Muscle of leg (tissue), 3 donors: ENCODE measurements at regions not wholly inside any gene's neighbourhood (a gene's known extent, or its start where the extent isn't known, plus 50 kb on each side); places are given as distances from the start of the nearest gene placed in this dataset.

Experiments used
- DNase-seq: peaks from one replicate; pipeline ENCODE4 v3.0.0; 2013
- H3K27ac ChIP-seq: one replicate; pipeline ENCODE4 v1.5.1; 2013; ENCODE audit warnings: mild to moderate bottlenecking, low read length, control low read depth
- H3K27me3 ChIP-seq: one replicate; pipeline ENCODE4 v1.6.1; 2013; ENCODE audit warnings: low read length; ENCODE audit not compliant: control insufficient read depth, insufficient read depth
- H3K36me3 ChIP-seq: one replicate; pipeline ENCODE4 v1.6.1; 2013; ENCODE audit warnings: low read length; ENCODE audit not compliant: control insufficient read depth, insufficient read depth
- H3K4me1 ChIP-seq: one replicate; pipeline ENCODE4 v1.6.1; 2013; ENCODE audit warnings: low read length; ENCODE audit not compliant: control insufficient read depth, insufficient read depth
- H3K4me3 ChIP-seq: one replicate; pipeline ENCODE4 v1.5.1; 2013; ENCODE audit warnings: low read length, control low read depth
- H3K9me3 ChIP-seq: replicated peaks from 2 replicates; pipeline ENCODE4 v1.6.1; 2013; ENCODE audit warnings: low read depth, low read length; ENCODE audit not compliant: control insufficient read depth
- WGBS: methylation state at CpG from one replicate; pipeline ENCODE4 v1.1.5; 2013; ENCODE audit warnings: missing lambda C conversion rate; ENCODE audit not compliant: insufficient coverage; 5-methylcytosine and 5-hydroxymethylcytosine counted together

DNA sequence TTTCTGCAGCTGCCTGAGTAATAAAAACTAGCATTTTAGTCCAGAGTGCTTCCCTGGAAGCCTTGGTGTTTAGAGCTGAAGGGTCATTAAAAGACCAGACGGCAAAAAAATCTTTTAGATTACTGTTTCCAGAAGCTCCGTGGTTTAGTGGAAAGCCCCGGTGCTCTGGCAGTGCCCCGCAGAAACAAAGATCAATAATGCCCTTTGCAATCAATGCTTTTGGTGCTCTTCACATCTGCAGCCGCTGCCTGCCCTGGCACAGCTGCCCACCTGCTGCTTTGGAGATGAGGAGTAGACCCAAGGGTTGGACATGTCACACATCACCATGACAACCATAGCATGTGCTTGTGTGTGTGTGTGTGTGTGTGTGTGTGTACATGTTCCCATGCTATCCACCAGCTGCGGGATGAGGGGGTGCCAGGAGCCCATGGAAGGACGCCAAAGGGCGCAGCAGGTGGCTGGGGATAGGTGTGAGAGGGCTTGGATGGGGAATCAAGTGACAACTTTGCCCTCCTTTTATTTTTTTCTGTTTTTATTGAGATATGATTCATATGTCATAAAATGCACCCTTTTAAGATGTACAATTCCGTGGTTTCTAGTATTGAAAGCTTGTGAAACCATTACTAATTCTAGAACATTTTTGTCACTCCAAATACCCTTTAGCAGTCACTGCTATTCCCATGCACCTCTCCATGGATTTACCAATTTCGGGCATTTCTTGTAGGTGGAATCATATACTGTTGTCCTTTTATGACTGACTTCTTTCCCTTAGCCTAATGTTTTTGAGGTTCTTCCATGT lies 75.7 kb upstream of the KLHL25 start:
- Histone ChIP-seq H3K9me3 (no peaks in the 10 kb centered on the region), H3K27me3 (no peaks in the 10 kb centered on the region), H3K4me1 (no peaks in the 10 kb centered on the region), H3K36me3 (no peaks in the 10 kb centered on the region), H3K4me3 (no peak overlapping the region), H3K27ac (no peak overlapping the region)
- DNase-seq = no peak
- WGBS = 45% methylated on average over 4 of the region's 10 CpGs

DNA sequence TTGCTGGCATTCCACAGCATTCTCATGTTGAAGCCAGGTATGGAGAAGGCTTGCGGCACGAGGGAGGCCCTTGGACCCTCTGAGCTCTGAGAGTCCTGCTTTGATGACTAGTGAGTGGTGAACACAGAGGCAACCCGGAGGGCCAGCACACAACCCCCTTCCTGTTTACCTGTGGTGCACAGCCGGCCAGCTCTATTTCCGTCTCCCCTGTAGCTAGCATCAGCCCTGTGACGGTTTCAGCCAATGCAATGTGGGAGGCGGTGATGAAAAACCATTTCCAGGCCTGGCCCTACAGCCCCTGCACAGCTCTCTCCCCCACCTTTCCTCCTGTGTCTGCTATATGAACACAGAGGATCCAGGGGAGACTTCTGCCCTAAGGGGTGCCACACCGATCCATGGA lies 76.8 kb upstream of the KLHL25 start:
- peaks cover 2% of the 10 kb centered on the region for H3K27me3 ChIP-seq

GRCh38 chr15:85872125-85872524 lies 77.4 kb upstream of the KLHL25 start:
- Histone ChIP-seq H3K27me3 (peaks cover 5% of the 10 kb centered on the region), H3K9me3 (no peaks in the 10 kb centered on the region), H3K36me3 (no peaks in the 10 kb centered on the region), H3K4me1 (no peaks in the 10 kb centered on the region), H3K27ac (no peak overlapping the region), H3K4me3 (no peak overlapping the region)
- 86% methylated on average over 5 of the region's 5 CpGs for WGBS
- DNase-seq = no peak

More for the DNA sequence above, 76.8 kb upstream of the KLHL25 start:
- no peak for DNase-seq
- Histone ChIP-seq H3K4me3 (no peak overlapping the region), H3K9me3 (no peaks in the 10 kb centered on the region), H3K27ac (no peak overlapping the region), H3K36me3 (no peaks in the 10 kb centered on the region), H3K4me1 (no peaks in the 10 kb centered on the region)
- WGBS = 77% methylated on average over 5 of the region's 8 CpGs

- peaks cover 9% of the 10 kb centered on the region for H3K4me1 ChIP-seq
- no peak overlapping the region for H3K27ac ChIP-seq
- DNase-seq = no peak
- H3K9me3 ChIP-seq = no peaks in the 10 kb centered on the region
- 44% methylated on average over 1 of the region's 2 CpGs for WGBS
- H3K4me3 ChIP-seq = no peak overlapping the region
- peaks cover 7% of the 10 kb centered on the region for H3K27me3 ChIP-seq
- H3K36me3 ChIP-seq = no peaks in the 10 kb centered on the region
Measured at GRCh38 chr15:85874236-85874635, 79.5 kb upstream of the KLHL25 start.

DNA sequence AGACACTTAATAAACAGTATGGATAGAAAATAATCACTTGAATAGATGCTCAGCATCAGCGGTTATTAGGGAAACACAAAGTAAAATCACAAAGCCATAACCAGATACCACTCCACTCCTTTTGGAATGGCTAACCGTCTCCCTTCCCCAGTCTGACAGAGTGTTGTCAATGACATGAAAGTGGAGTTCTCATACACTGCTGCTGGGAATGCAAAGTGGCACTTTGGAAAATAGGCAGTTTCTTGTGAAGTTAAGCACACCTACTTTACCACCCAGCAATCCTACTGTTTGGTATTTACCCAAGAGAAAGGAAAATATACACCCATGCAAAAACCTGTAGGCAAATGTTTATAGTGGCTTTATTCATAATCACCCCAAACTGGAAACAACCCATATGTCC lies 81.0 kb upstream of the KLHL25 start:
- DNase-seq = no peak
- Histone ChIP-seq H3K27me3 (peaks cover 7% of the 10 kb centered on the region), H3K27ac (no peak overlapping the region), H3K4me1 (peaks cover 17% of the 10 kb centered on the region), H3K9me3 (no peaks in the 10 kb centered on the region), H3K36me3 (no peaks in the 10 kb centered on the region), H3K4me3 (no peak overlapping the region)
- WGBS = no CpG with 5 or more reads among the region's 2 CpGs

- peaks cover 18% of the 10 kb centered on the region for H3K4me1 ChIP-seq
- DNase-seq = no peak
- H3K36me3 ChIP-seq = no peaks in the 10 kb centered on the region
- H3K27ac ChIP-seq = no peak overlapping the region
- H3K4me3 ChIP-seq = no peak overlapping the region
- WGBS = 17% methylated on average over 1 of the region's 3 CpGs
- H3K9me3 ChIP-seq = no peaks in the 10 kb centered on the region
- H3K27me3 ChIP-seq = peaks cover 7% of the 10 kb centered on the region
Measured at GRCh38 chr15:85878828-85879225, 84.1 kb upstream of the KLHL25 start.

DNA sequence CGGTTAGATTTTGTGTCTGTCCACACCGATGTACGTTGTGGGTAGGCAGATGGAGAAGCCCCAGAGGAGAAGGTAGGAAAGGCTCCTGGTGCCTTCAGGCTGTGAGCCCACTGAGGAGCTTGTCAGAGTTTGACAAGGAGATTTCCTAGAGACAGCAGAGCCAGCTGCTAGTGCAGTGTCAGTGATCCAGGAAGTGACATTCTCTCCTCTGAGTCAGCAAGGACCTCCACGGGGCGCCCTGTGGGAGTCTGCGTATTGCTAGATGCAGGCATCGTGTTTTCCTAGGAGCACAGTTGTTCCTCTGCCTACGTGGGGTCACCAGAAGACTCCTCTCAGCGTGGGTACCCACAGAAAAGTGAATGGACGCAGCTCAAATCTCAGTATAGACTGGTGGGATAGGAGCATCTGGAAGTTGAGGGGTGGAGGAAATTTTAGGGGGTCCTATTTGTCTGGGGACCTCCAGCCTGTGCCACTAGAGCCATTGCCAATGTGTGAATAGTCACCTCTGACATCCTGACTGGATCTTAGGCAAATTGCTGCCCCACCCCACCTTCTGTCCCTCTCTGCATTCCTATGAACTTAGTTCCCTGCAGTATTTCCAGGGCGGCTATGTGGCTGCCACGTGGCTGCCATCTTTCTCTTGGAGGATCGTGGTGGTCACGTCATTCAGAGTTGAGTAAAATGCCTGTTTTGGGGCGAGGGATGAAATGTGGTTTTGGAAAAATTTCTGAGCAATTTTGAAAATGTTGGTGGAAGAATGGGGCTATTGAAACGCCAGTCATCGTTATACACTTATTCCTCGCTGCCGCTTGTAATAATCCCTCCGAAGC lies 84.8 kb upstream of the KLHL25 start:
- no peak overlapping the region for H3K4me3 ChIP-seq
- no peak overlapping the region for H3K27ac ChIP-seq
- H3K36me3 ChIP-seq = no peaks in the 10 kb centered on the region
- peak; percentile 44 for DNase-seq
- peaks cover under 1% of the 10 kb centered on the region for H3K9me3 ChIP-seq
- H3K27me3 ChIP-seq = peaks cover 7% of the 10 kb centered on the region
- H3K4me1 ChIP-seq = peaks cover 18% of the 10 kb centered on the region
- 69% methylated on average over 11 of the region's 20 CpGs for WGBS

GRCh38 chr15:85880501-85881190 lies 85.9 kb upstream of the KLHL25 start:
- H3K4me1 ChIP-seq = peaks cover 24% of the 10 kb centered on the region
- 63% methylated on average over 3 of the region's 7 CpGs for WGBS

DNA sequence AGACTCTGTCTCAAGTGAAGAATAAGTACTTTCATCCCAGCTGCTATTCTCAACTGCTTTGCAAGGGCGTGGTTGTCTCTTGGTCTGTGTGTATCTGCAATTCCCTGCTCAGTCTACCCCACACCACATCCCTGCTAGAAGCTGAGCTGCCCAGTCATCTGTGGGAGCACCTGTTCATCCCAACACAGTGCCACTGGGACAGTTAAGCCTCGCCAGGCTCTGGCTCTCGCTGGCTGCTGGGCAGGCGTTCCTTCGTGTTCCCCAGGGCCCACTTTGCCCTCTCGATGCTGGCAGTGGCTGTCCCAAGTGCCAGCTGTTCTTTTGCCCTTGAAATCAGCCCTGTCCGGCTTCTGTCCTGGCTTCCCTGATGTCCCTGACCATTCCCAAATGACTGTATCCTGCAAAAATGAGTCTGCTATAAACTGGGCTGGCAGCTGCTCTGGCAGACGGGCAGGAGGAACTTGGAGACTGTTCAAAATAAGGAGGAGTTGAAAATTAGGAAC lies 91.6 kb upstream of the KLHL25 start:
- Histone ChIP-seq H3K27me3 (no peaks in the 10 kb centered on the region), H3K4me1 (peaks cover 31% of the 10 kb centered on the region), H3K4me3 (no peak overlapping the region), H3K27ac (peak overlapping the region; percentile 75), H3K36me3 (no peaks in the 10 kb centered on the region), H3K9me3 (peaks cover 4% of the 10 kb centered on the region)
- 72% methylated on average over 6 of the region's 8 CpGs for WGBS
- peak; percentile 92 for DNase-seq

More at GRCh38 chr15:85880501-85881190, 85.9 kb upstream of the KLHL25 start:
- Histone ChIP-seq H3K36me3 (no peaks in the 10 kb centered on the region), H3K4me3 (no peak overlapping the region), H3K27ac (no peak overlapping the region), H3K9me3 (peaks cover 4% of the 10 kb centered on the region), H3K27me3 (peaks cover 7% of the 10 kb centered on the region)
- peak; percentile 37 for DNase-seq
